ENCODE measurements at regions not wholly inside any gene's neighbourhood (a gene's known extent, or its start where the extent isn't known, plus 50 kb on each side); places are given as distances from the start of the nearest gene placed in this dataset.
"Not testable (repeated sequence)": the region's sequence is repeated elsewhere in the genome, so short reads cannot be mapped to it uniquely, and the experiment has no call there.

- no peak for DNase-seq (ENCODE audit: low read depth in 2 of 2)
These were observed 278.3 kb downstream of the SPRY1 start for GRCh38 chr4:123674762-123675465.

- DNase-seq (ENCODE audit: low read depth in 2 of 2): no peak
These were observed 279.0 kb downstream of the SPRY1 start for GRCh38 chr4:123675567-123675966.

GRCh38 chr4:123676071-123676889, 279.7 kb downstream of the SPRY1 start:
- no peak for DNase-seq (ENCODE audit: low read depth in 2 of 2)

- no peak for DNase-seq (ENCODE audit: low read depth in 2 of 2)
These were observed 280.3 kb downstream of the SPRY1 start for GRCh38 chr4:123676890-123677229.

GRCh38 chr4:123682931-123683330, 286.3 kb downstream of the SPRY1 start:
- no peak for DNase-seq (ENCODE audit: low read depth in 2 of 2)

- DNase-seq (ENCODE audit: low read depth in 2 of 2): not testable (repeated sequence)
These were observed 288.3 kb downstream of the SPRY1 start for GRCh38 chr4:123684937-123685336.

GRCh38 chr4:123695531-123695930, 298.9 kb downstream of the SPRY1 start:
- DNase-seq (ENCODE audit: low read depth in 2 of 2): not testable (repeated sequence)

GRCh38 chr4:123696687-123697086, 300.1 kb downstream of the SPRY1 start:
- DNase-seq (ENCODE audit: low read depth in 2 of 2): no peak

- DNase-seq (ENCODE audit: low read depth in 2 of 2): no peak
These were observed 302.0 kb downstream of the SPRY1 start for GRCh38 chr4:123698556-123698955.

GRCh38 chr4:123699880-123700771, 303.5 kb downstream of the SPRY1 start:
- DNase-seq (ENCODE audit: low read depth in 2 of 2): no peak

- no peak for DNase-seq (ENCODE audit: low read depth in 2 of 2)
These were observed 304.6 kb downstream of the SPRY1 start for GRCh38 chr4:123701131-123701575.

- no peak for DNase-seq (ENCODE audit: low read depth in 2 of 2)
These were observed 308.8 kb downstream of the SPRY1 start for GRCh38 chr4:123705419-123705818.

- DNase-seq (ENCODE audit: low read depth in 2 of 2): no peak
These were observed 310.4 kb downstream of the SPRY1 start for GRCh38 chr4:123706973-123707372.

GRCh38 chr4:123708902-123709301, 312.3 kb downstream of the SPRY1 start:
- no peak for DNase-seq (ENCODE audit: low read depth in 2 of 2)

- no peak for DNase-seq (ENCODE audit: low read depth in 2 of 2)
These were observed 312.7 kb downstream of the SPRY1 start for GRCh38 chr4:123709336-123709735.

- DNase-seq (ENCODE audit: low read depth in 2 of 2): no peak
These were observed 334.4 kb downstream of the SPRY1 start for GRCh38 chr4:123731035-123731434.

- DNase-seq (ENCODE audit: low read depth in 2 of 2): no peak
These were observed 340.6 kb downstream of the SPRY1 start for GRCh38 chr4:123737156-123737555.

GRCh38 chr4:123739806-123740205, 343.2 kb downstream of the SPRY1 start:
- DNase-seq (ENCODE audit: low read depth in 2 of 2): no peak

GRCh38 chr4:123740236-123740635, 343.6 kb downstream of the SPRY1 start:
- DNase-seq (ENCODE audit: low read depth in 2 of 2): no peak

- DNase-seq (ENCODE audit: low read depth in 2 of 2): no peak
These were observed 345.3 kb downstream of the SPRY1 start for GRCh38 chr4:123741906-123742305.

- DNase-seq (ENCODE audit: low read depth in 2 of 2): no peak
These were observed 347.3 kb downstream of the SPRY1 start for GRCh38 chr4:123743848-123744247.

- DNase-seq (ENCODE audit: low read depth in 2 of 2): no peak
These were observed 348.2 kb downstream of the SPRY1 start for GRCh38 chr4:123744664-123745290.
